Stimulated activated CD4-positive, alpha-beta T cell treated with anti-CD3 and anti-CD28 coated beads, TNF-alpha, amount 100 ng/mL, for 1 hour (primary cell): ENCODE measurements at regions not wholly inside any gene's neighbourhood (a gene's known extent, or its start where the extent isn't known, plus 50 kb on each side); places are given as distances from the start of the nearest gene placed in this dataset.
"Not testable (repeated sequence)": the region's sequence is repeated elsewhere in the genome, so short reads cannot be mapped to it uniquely, and the experiment has no call there.

Experiments
- DNase-seq, 3 donors: peaks; one replicate each; pipeline ENCODE4 v3.0.0-alpha.2; 2020; ENCODE audit warnings: low read depth in 3 of 3, low spot score in 1 of 3

DNA sequence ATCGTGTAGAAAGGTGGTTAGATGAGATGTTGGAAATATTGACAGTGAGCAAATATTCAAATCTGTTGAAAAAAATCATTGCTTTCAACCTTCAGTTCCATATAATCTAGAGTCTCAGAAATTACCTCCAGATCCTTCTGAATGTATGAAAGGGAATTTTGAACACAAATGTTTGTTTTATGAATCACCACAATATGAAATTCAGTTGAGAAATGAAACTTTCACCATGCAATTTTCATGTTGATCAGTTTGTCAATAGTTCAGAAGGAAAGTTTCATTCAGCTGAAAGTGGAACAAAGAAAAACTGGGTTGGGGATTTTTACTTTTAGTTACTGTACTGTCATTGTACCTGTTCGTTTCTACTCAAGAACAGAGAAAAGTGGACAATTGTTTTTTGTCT, 953.6 kb downstream of the SLC6A15 start:
- no peak for DNase-seq

DNA sequence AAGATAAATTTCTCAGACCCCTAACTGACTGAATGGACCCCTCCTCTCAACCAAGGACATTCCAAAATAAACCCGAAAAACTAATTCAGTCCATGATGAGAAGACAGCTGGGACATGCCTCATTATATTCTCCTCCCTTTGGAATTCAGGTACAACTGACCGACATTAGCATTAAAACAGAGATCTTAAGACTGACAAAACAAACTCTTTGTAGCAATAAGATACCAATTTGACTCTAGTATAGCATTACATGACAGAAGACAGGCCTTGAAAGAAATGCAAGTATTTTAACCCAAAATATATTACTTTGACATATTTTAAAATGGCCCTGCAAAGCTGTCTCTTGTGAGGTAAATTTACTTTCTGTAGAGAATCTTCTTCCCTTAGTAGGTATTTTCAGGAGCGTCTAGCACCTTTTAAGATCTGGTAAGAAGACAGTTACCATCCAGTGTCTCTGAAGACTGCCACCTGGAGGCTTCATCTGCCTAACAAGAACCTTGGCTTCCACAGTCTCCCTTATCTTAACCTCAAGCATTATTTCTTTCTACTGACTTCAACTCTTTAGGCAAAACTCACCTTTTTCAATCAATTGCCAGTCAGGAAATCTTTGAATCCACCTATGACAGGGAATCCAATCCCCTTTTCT, 957.5 kb downstream of the SLC6A15 start:
- no peak for DNase-seq

GRCh38 chr12:83954071-83954789, 958.4 kb downstream of the SLC6A15 start:
- no peak for DNase-seq

- no peak for DNase-seq
These were observed 966.7 kb downstream of the SLC6A15 start for GRCh38 chr12:83945871-83946270.

- no peak for DNase-seq
These were observed 972.9 kb downstream of the SLC6A15 start for GRCh38 chr12:83939718-83940117.

- no peak for DNase-seq
These were observed 979.0 kb downstream of the SLC6A15 start for GRCh38 chr12:83933615-83934014.

DNA sequence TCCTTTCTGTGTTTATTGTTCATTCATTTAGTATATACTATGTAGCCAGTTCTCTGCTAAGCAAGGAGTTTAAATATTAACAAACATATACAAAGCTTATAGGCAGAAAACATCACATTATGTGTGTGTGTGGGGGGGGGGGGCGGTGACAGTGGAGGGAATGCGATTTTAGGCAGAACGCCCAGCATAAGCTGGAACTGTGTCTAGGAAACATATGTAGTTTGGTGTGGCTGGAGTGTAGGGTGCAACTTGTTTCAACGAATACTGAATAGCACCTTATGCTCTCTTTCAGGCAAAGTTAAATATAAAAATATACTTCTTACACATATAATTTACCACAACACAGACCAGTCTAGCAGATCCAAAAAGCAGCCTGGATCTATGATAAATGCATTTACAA, 980.6 kb downstream of the SLC6A15 start:
- no peak for DNase-seq

DNA sequence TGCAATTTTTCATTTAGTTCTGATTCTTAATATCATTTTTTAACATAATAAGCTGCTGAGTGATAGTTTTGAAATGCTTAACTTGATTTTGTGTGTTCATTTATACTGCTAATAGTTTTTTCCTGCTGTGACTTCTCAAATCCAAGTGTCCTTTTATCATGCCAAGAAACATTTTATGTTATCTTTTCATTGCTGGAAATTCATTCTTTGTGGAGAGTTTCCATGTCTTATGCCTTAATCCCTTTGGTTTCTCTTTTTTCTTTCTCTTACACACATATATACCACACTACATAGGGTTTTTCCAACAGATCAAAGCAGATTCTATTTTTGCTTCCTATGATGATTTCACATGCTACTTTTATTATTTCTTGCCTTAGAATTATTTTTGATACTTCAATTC, 981.1 kb downstream of the SLC6A15 start:
- no peak for DNase-seq

DNA sequence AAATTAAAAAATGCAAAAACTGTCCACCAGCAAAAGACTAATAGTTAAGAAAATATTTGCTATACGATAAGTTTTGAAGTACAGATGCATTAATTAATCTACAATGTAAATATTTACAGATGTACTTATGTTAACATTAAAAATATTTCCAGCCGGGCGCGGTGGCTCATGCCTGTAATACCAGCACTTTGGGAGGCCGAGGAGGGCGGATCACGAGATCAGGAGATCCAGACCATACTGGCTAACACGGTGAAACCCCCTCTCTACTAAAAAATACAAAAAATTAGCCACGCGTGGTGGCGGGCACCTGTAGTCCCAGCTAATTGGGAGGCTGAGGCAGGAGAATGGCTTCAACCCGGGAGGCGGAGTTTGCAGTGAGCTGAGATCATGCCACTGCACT, 982.8 kb downstream of the SLC6A15 start:
- not testable (repeated sequence) for DNase-seq

DNA sequence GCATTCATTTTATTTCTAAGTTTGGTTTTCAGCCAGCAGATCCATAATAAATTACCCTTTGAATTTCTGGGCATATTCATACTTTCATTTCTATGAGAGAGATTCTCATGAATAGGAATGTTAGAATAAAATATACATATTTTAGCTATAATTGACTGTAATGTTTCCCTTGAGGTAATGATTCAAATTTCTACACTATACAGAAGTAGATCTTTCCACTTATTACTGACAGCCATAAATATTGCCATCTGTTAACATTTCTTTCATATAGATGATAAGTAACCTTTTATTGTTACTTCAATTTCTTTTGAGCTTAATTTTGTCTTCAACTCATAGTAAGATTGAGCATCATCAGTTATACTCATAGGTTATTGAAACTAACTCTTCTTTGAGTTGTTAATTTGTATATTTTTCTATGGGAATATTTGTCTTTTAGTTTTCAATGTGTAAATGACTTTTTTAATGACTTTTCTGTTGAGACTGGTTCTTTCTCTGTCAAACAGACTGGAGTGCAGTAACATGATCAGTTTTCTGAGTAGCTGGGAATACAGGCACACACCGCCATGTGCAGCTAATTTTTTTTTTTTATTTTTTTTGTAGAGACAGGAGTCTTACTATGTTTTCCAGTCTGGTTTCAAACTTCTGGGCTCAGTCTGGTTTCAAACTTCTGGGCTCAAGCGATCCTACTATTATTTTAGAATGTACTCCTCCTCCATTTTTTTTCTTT, 991.6 kb downstream of the SLC6A15 start:
- DNase-seq, result no peak

- DNase-seq, result no peak
These were observed 993.5 kb downstream of the SLC6A15 start for GRCh38 chr12:83919081-83919480.

DNA sequence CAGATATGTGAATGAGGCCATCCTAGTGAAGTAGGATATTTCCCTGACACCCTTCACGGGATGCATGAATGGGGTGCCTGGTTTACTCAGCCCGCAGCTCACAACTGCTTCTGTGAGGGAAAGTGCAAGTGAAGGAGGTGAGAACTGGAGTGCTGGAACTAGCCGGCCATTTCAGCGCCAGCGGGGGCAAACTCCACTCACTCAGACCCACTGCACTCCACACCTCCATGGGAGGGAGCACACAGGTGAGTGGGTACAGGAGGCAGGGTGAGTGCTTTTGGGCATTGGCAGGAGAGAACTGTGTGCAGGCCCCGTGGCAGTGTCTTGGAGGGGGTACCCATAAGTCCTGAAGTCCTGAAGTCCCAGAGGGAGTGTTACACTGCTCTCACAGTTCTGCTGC, 1008.4 kb downstream of the SLC6A15 start:
- no peak for DNase-seq

DNA sequence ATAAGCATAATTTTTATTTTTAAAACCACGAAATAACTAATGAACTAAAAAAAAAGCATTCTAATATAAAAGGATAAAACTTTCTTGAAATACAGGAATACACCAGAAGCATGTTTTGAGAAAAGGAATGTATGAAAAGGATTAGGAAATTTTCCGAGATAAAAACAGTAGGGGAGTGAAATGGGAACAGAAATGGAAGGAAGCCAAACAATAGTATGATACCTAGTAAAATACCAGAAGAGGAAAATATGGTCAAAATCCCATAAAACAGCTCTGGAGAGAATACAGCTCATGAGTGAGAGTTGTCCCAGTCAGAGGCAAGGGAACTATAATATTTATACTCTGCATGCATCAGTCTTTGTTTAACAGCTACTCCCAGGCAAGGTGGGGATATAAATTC, 1016.2 kb downstream of the SLC6A15 start:
- no peak for DNase-seq

DNA sequence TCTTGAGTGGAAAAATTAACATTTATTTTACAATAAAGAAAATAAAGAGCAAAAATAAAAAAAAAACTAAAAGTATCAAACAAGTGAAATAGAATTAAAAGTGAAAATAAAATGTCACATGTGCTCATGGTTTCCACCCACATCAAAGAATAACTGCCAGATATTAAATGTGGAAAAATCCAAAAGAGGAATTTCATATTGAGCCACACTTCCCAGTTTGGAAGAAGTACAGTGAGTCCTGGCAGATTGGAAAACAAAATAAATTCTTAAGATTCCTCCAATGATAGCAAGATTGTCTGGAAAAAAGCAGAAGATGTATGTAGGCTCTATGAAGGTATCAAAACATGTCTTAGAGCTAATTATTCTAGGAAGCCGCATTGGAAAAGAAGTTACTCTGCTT, 1019.5 kb downstream of the SLC6A15 start:
- no peak for DNase-seq

GRCh38 chr12:83889745-83890144, 1022.9 kb downstream of the SLC6A15 start:
- DNase-seq, result no peak

DNA sequence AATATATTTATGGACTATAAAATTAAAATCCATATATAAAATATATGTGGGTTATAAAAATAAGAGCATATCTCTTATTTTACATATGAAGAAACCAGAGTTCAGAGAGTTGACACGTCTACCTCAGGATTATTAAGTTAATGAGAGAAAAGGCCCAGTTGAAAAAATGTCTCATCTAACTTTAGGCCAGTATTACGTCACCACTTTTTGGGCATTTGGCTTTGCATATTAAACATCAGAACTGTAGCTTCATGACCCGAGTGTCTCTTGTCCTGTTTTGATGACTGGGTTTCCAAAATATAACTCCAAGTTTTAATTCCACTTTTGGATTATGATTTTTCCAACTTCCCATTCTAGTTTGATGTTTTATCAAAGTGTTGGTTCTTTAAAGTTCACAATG, 1026.1 kb downstream of the SLC6A15 start:
- no peak for DNase-seq

DNA sequence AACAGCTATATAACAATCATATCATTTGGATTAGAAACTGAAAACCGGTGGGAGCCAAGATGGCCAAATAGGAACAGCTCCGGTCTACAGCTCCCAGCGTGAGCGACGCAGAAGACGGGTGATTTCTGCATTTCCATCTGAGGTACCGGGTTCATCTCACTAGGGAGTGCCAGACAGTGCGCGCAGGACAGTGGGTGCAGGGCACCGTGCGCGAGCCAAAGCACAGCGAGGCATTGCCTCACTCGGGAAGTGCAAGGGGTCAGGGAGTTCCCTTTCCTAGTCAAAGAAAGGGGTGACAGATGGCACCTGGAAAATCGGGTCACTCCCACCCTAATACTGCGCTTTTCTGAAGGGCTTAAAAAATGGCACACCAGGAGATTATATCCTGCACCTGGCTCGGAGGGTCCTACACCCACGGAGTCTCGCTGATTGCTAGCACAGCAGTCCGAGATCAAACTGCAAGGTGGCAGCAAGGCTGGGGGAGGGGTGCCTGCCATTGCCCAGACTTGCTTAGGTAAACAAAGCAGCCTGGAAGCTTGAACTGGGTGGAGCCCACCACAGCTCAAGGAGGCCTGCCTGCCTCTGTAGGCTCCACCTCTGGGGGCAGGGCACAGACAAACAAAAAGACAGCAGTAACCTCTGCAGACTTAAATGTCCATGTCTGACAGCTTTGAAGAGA, 1041.5 kb downstream of the SLC6A15 start:
- DNase-seq, result not testable (repeated sequence)

DNA sequence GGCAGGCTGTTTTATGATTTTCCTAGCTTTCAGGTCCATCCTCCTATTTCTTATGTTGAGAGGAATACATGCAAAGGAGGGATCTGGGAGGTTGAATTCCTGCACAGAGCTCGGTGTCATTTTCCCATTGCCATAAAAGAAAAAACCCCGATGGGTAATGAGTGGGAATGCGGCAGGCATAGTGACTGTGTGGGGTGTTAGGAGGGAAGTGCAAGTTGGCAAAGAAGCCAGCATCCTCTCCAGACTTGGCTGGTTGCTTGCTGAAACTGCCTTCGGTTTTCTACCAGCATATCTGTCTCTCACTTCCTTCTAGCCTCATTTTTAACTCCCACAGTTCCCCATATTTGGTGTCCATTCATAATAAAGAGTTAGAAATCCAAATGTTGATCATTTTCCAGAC, 1046.1 kb downstream of the SLC6A15 start:
- no peak for DNase-seq

- DNase-seq, result no peak
These were observed 1047.2 kb downstream of the SLC6A15 start for GRCh38 chr12:83865431-83865830.

DNA sequence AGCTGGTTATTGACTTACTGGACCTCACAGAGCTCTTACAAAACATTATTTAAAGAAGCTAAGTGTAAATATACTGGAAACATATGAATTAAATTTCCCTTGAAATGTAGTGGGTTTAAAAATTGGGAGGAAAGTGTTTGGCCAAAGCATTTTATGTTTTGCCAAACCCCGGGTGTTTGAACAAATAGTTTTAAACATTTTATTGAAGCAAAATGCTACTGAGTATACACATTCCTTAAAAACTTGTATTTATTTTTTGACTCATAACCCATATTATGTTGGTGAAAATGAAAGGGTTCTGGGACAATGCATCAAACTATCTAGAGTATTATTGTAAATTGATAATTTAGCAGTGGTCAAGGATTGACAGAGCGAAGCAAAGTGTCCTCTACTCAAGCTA, 1048.5 kb downstream of the SLC6A15 start:
- no peak for DNase-seq

DNA sequence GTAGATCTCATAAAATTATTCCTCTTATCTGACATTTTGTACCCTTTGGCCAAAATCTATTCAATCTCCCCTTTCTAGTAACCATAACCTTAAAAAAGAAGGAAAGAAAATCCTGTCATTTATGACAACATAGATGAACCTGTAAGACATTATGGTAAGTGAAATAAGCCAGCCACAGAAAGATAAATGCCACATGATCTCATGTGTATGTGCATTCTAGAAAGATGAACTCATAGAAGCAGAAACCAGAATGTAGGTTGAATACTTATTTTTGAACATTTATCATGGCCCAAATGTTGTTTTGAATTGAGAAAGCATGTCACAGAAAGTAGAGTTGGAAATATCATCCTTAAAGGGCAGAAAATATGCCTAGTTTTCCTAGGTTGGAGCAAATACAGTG, 1053.6 kb downstream of the SLC6A15 start:
- no peak for DNase-seq

DNA sequence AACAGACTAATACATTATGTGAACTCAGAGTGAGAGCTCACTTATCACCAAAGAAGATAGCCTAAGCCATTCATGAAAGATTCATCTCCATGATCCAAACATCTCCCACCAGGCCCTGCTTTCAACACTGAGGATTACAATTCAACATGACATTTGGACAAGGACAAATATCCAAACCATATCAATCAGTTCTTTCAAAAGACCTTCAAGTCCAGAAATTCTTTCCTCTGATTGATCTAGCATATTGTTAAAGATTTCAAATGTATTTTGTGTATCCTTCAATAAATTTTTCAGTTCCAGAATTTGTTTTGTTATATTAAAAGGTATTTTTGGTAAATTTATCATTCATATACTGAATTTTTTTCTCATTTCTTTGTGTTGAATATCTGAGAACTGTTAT, 1055.8 kb downstream of the SLC6A15 start:
- DNase-seq, result no peak
